Calu3 (cell line): ENCODE measurements at regions not wholly inside any gene's neighbourhood (a gene's known extent, or its start where the extent isn't known, plus 50 kb on each side); places are given as distances from the start of the nearest gene placed in this dataset.
A peak's percentile ranks its signal among the peaks of the same experiment; 100 is the strongest.

ENCODE experiments used
- BruUV-seq: library from RNA; stranded (reverse); fragments of 400-500 nt; replicated peaks from 2 replicates; lab custom pipeline; 2021; lab: Mats Ljungman, UMichigan
- CTCF ChIA-PET: fragments of 300-600 bp; sonication (Branson Sonifier 250); formaldehyde crosslinking; loops from one replicate; lab custom pipeline; 2022; ENCODE audit warnings: antibody characterized with exemption; lab: Charles Lee
- DNase-seq: peaks from one replicate; pipeline ENCODE4 v3.0.0; 2022
- H3K27ac Mint-ChIP-seq: one replicate; pipeline ENCODE4 v1.8.0; 2022; ENCODE audit warnings: mixed read lengths; ENCODE audit not compliant: unreplicated experiment
- H3K27me3 Mint-ChIP-seq: one replicate; pipeline ENCODE4 v1.8.0; 2022; ENCODE audit warnings: mixed read lengths; ENCODE audit not compliant: unreplicated experiment
- H3K36me3 Mint-ChIP-seq: one replicate; pipeline ENCODE4 v1.8.0; 2022; ENCODE audit warnings: mild to moderate bottlenecking, moderate library complexity, mixed read lengths; ENCODE audit not compliant: insufficient read depth, unreplicated experiment
- H3K4me1 Mint-ChIP-seq: one replicate; pipeline ENCODE4 v1.8.0; 2022; ENCODE audit warnings: mild to moderate bottlenecking, low read depth, mixed read lengths; ENCODE audit not compliant: unreplicated experiment
- H3K4me3 Mint-ChIP-seq: one replicate; pipeline ENCODE4 v1.8.0; 2022; ENCODE audit warnings: mild to moderate bottlenecking, low read depth, moderate library complexity, mixed read lengths; ENCODE audit not compliant: unreplicated experiment
- H3K9me3 Mint-ChIP-seq: one replicate; pipeline ENCODE4 v1.8.0; 2022; ENCODE audit warnings: low read depth, mixed read lengths; ENCODE audit not compliant: unreplicated experiment
- intact Hi-C: fragments of 100-400 bp; cut with micrococcal nuclease; formaldehyde crosslinking; loops from one replicate; pipeline ENCODE4 v1.10.0; 2022; ENCODE audit not compliant: unreplicated experiment
- TF ChIP-seq, protein P1 (sequence below): fragments of 200-600 bp; IDR thresholded peaks from one replicate; pipeline ENCODE4 v1.8.0; 2022; ENCODE audit warnings: antibody characterized with exemption; ENCODE audit not compliant: unreplicated experiment

GRCh38 chr17:45666046-45666600 lies 118.0 kb upstream of the CRHR1 start:
- no peak overlapping the region for H3K4me3 Mint-ChIP-seq
- no peak overlapping the region for H3K27ac Mint-ChIP-seq
- H3K4me1 Mint-ChIP-seq: no peaks in the 10 kb centered on the region
- no peaks in the 10 kb centered on the region for H3K9me3 Mint-ChIP-seq
- H3K27me3 Mint-ChIP-seq: peaks cover 86% of the 10 kb centered on the region
- BruUV-seq: no TSS peak
- no peaks in the 10 kb centered on the region for H3K36me3 Mint-ChIP-seq
- TF ChIP-seq, protein P1, sequence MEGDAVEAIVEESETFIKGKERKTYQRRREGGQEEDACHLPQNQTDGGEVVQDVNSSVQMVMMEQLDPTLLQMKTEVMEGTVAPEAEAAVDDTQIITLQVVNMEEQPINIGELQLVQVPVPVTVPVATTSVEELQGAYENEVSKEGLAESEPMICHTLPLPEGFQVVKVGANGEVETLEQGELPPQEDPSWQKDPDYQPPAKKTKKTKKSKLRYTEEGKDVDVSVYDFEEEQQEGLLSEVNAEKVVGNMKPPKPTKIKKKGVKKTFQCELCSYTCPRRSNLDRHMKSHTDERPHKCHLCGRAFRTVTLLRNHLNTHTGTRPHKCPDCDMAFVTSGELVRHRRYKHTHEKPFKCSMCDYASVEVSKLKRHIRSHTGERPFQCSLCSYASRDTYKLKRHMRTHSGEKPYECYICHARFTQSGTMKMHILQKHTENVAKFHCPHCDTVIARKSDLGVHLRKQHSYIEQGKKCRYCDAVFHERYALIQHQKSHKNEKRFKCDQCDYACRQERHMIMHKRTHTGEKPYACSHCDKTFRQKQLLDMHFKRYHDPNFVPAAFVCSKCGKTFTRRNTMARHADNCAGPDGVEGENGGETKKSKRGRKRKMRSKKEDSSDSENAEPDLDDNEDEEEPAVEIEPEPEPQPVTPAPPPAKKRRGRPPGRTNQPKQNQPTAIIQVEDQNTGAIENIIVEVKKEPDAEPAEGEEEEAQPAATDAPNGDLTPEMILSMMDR: peak; percentile 28
- DNase-seq: no peak
- intact Hi-C loops: no loop called here
- CTCF ChIA-PET: interaction anchor here (0.7 to 2.1 kb wide), 6 partner anchors 9 to 165 kb away, joined by 3 to 12 read pairs (median 3); no protein-coding TSS in a partner anchor

- no TSS peak for BruUV-seq
- H3K27me3 Mint-ChIP-seq: peaks cover 86% of the 10 kb centered on the region
- no peaks in the 10 kb centered on the region for H3K4me1 Mint-ChIP-seq
Measured at GRCh38 chr17:45666641-45667040, 117.5 kb upstream of the CRHR1 start.

GRCh38 chr17:45667591-45668171 lies 116.4 kb upstream of the CRHR1 start:
- H3K27me3 Mint-ChIP-seq: peaks cover 86% of the 10 kb centered on the region
- TF ChIP-seq, protein P1: no peak
- H3K4me3 Mint-ChIP-seq: no peak overlapping the region
- no TSS peak for BruUV-seq
- no peaks in the 10 kb centered on the region for H3K9me3 Mint-ChIP-seq
- CTCF ChIA-PET: interaction anchor here (1.8 kb wide), 1 partner anchor 163 kb away, joined by 4 read pairs; no protein-coding TSS in a partner anchor
- DNase-seq: no peak
- intact Hi-C loops: no loop called here
- no peaks in the 10 kb centered on the region for H3K36me3 Mint-ChIP-seq
- H3K4me1 Mint-ChIP-seq: no peaks in the 10 kb centered on the region
- no peak overlapping the region for H3K27ac Mint-ChIP-seq

More at GRCh38 chr17:45666641-45667040, 117.5 kb upstream of the CRHR1 start:
- Mint-ChIP-seq H3K9me3 (no peaks in the 10 kb centered on the region), H3K4me3 (no peak overlapping the region), H3K27ac (no peak overlapping the region), H3K36me3 (no peaks in the 10 kb centered on the region)
- CTCF ChIA-PET: interaction anchor here (0.7 to 2.1 kb wide), 7 partner anchors 9 to 165 kb away, joined by 3 to 12 read pairs (median 3); no protein-coding TSS in a partner anchor
- no peak for DNase-seq
- TF ChIP-seq, protein P1: no peak
- intact Hi-C loops: no loop called here

DNA sequence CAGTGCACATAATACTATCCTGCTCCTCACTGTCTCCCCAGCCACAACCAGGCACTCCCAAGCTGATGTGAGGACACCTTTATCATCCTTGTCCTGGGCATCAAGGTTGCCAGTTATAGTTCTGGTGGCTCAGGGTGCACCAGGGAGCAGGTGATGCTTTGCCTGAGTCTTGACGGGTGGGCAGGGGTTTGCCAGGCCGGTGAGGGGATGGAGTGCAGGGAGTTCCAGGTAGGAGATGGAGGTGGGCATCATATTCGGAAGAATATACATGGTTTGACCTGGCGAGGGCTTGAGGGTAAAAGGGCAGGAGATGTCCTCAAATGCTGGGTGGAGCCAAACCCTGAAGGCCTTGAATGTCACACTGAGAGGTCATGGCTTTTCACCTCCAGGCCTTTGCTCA lies 115.8 kb upstream of the CRHR1 start:
- intact Hi-C loops: no loop called here
- H3K4me1 Mint-ChIP-seq: no peaks in the 10 kb centered on the region
- H3K36me3 Mint-ChIP-seq: no peaks in the 10 kb centered on the region
- H3K9me3 Mint-ChIP-seq: no peaks in the 10 kb centered on the region
- DNase-seq: no peak
- H3K27me3 Mint-ChIP-seq: peaks cover 86% of the 10 kb centered on the region
- CTCF ChIA-PET: interaction anchor here (1.8 kb wide), 1 partner anchor 163 kb away, joined by 4 read pairs; no protein-coding TSS in a partner anchor
- BruUV-seq: no TSS peak
- TF ChIP-seq, protein P1: no peak
- H3K27ac Mint-ChIP-seq: no peak overlapping the region
- no peak overlapping the region for H3K4me3 Mint-ChIP-seq
